Trophoblast cell (in vitro differentiated cells and primary cell): ENCODE measurements at regions not wholly inside any gene's neighbourhood (a gene's known extent, or its start where the extent isn't known, plus 50 kb on each side); places are given as distances from the start of the nearest gene placed in this dataset.
"Not testable (repeated sequence)": the region's sequence is repeated elsewhere in the genome, so short reads cannot be mapped to it uniquely, and the experiment has no call there.

Experiments used
- DNase-seq, 2 donors: peaks; one replicate each; pipeline ENCODE4 v3.0.0-alpha.2; 2016
- H2AFZ ChIP-seq: 2 replicates; pipeline ENCODE4 v1.6.1; 2013; ENCODE audit warnings: low read length, moderate library complexity, mild to moderate bottlenecking; ENCODE audit not compliant: insufficient read depth, poor library complexity
- H2AK5ac ChIP-seq: 2 replicates; pipeline ENCODE4 v1.6.1; 2013; ENCODE audit warnings: mild to moderate bottlenecking, low read length
- H2BK120ac ChIP-seq: 2 replicates; pipeline ENCODE4 v1.6.1; 2013; ENCODE audit warnings: low read length, mild to moderate bottlenecking, moderate library complexity; ENCODE audit not compliant: insufficient read depth, poor library complexity
- H2BK12ac ChIP-seq: 2 replicates; pipeline ENCODE4 v1.6.1; 2013; ENCODE audit warnings: mild to moderate bottlenecking, low read length, moderate library complexity
- H2BK5ac ChIP-seq: 2 replicates; pipeline ENCODE4 v1.6.1; 2013; ENCODE audit warnings: low read length, low read depth, moderate library complexity, mild to moderate bottlenecking; ENCODE audit not compliant: poor library complexity
- H3K14ac ChIP-seq: 2 replicates; pipeline ENCODE4 v1.6.1; 2013; ENCODE audit warnings: mild to moderate bottlenecking, low read length
- H3K18ac ChIP-seq: 2 replicates; pipeline ENCODE4 v1.6.1; 2013; ENCODE audit warnings: mild to moderate bottlenecking, low read length
- H3K23ac ChIP-seq: 2 replicates; pipeline ENCODE4 v1.6.1; 2013; ENCODE audit warnings: low read length
- H3K27ac ChIP-seq: 2 replicates; pipeline ENCODE4 v1.5.1; 2013; ENCODE audit warnings: low read depth, mild to moderate bottlenecking, inconsistent platforms, low read length, moderate library complexity
- H3K27me3 ChIP-seq: 2 replicates; pipeline ENCODE4 v1.6.1; 2013; ENCODE audit warnings: inconsistent platforms, mild to moderate bottlenecking, low read length, moderate library complexity; ENCODE audit not compliant: insufficient read depth
- H3K36me3 ChIP-seq, 2 experiments: 1 replicate in 1 of 2; 2 replicates in 1 of 2; pipeline ENCODE4 v1.6.1; 2013; ENCODE audit warnings: low read length in 2 of 2, mild to moderate bottlenecking in 2 of 2, moderate library complexity in 1 of 2; ENCODE audit not compliant: insufficient read depth in 2 of 2, control insufficient read depth in 1 of 2
- H3K4ac ChIP-seq: 2 replicates; pipeline ENCODE4 v1.6.1; 2013; ENCODE audit warnings: low read depth, mild to moderate bottlenecking, low read length, moderate library complexity
- H3K4me1 ChIP-seq, 2 experiments: 1 replicate in 1 of 2; 2 replicates in 1 of 2; pipeline ENCODE4 v1.6.1; 2013; ENCODE audit warnings: low read length in 2 of 2, mild to moderate bottlenecking in 2 of 2, moderate library complexity in 1 of 2; ENCODE audit not compliant: insufficient read depth in 2 of 2, control insufficient read depth in 1 of 2
- H3K4me2 ChIP-seq: 2 replicates; pipeline ENCODE4 v1.6.1; 2013; ENCODE audit warnings: inconsistent platforms, mild to moderate bottlenecking, low read length, moderate library complexity
- H3K4me3 ChIP-seq: 2 replicates; pipeline ENCODE4 v1.5.1; 2013; ENCODE audit warnings: mild to moderate bottlenecking, low read depth, low read length, inconsistent platforms
- H3K79me1 ChIP-seq: one replicate; pipeline ENCODE4 v1.6.1; 2013; ENCODE audit warnings: low read length
- H3K79me2 ChIP-seq: 2 replicates; pipeline ENCODE4 v1.6.1; 2013; ENCODE audit warnings: low read length, mild to moderate bottlenecking; ENCODE audit not compliant: control insufficient read depth, insufficient read depth, poor library complexity
- H3K9ac ChIP-seq: 2 replicates; pipeline ENCODE4 v1.6.1; 2013; ENCODE audit warnings: mild to moderate bottlenecking, low read length
- H3K9me3 ChIP-seq: 2 replicates; pipeline ENCODE4 v1.6.1; 2013; ENCODE audit warnings: low read depth, mild to moderate bottlenecking, control low read depth, inconsistent platforms, low read length; ENCODE audit not compliant: insufficient read depth
- H4K12ac ChIP-seq: 2 replicates; pipeline ENCODE4 v1.6.1; 2013; ENCODE audit warnings: low read depth, mild to moderate bottlenecking, low read length, moderate library complexity
- H4K8ac ChIP-seq: 2 replicates; pipeline ENCODE4 v1.6.1; 2013; ENCODE audit warnings: low read depth, mild to moderate bottlenecking, low read length, moderate library complexity
- H4K91ac ChIP-seq: one replicate; pipeline ENCODE4 v1.6.1; 2013; ENCODE audit warnings: low read depth, mild to moderate bottlenecking, low read length, moderate library complexity
- WGBS: extraction: QIAGEN DNeasy Blood & Tissue Kit; methylation state at CpG from one replicate; pipeline ENCODE4 v1.1.7; 2013; ENCODE audit warnings: missing lambda C conversion rate; ENCODE audit not compliant: insufficient read length, insufficient coverage; ENCODE audit errors: extremely low coverage; 5-methylcytosine and 5-hydroxymethylcytosine counted together

DNA sequence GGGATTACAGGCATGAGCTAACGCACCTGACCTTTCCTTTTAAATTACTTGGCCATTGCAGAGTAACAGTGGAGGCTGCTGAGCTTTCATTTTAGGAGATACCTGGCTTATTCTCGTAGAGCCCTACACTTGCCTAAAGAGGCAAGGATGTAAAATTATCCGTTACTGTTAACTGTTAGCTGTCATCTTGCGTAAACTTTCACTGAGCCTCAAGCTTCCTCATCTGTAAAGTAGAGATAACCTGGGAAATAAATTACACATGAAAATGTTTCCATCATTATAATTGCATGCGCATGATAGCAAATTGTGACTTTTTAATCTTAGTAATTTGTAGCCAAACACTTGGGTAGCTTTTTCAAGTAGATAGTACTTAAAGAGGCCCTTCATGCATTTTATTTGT, 118.8 kb upstream of the VKORC1L1 start:
- not testable (repeated sequence) for H2BK12ac ChIP-seq, H3K79me1 ChIP-seq, H4K8ac ChIP-seq, H4K12ac ChIP-seq, H2AK5ac ChIP-seq, H3K14ac ChIP-seq, H2BK5ac ChIP-seq, H3K9me3 ChIP-seq, H3K36me3 ChIP-seq, H3K27me3 ChIP-seq, H2AFZ ChIP-seq, H3K4me1 ChIP-seq, H3K23ac ChIP-seq, H3K79me2 ChIP-seq, H3K4me3 ChIP-seq, H3K9ac ChIP-seq, DNase-seq, H3K27ac ChIP-seq, H4K91ac ChIP-seq, H2BK120ac ChIP-seq, H3K18ac ChIP-seq, H3K4me2 ChIP-seq, H3K4ac ChIP-seq
- WGBS, result no CpG with 5 or more reads among the region's 5 CpGs

DNA sequence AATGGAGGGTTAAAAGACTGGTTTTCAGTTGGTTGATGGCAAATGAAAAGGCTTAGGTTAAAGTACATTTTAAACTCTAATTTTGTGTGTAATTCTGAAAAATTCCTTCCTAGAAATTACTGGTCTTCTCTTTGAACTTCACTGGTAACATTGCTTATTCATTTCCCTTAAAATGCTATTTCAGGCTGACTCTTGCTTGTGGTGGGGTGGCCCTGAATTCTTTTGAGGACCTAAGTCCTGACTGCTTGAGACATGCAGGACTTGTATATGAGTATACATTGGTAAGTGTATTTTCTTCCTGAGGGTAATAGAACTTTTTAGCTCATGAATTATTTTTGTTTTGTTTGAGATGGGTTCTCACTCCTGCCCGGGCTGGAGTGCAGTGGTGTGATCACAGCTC, 113.9 kb upstream of the VKORC1L1 start:
- H4K91ac ChIP-seq, DNase-seq, H2BK5ac ChIP-seq, H3K27me3 ChIP-seq, H3K4me3 ChIP-seq, H4K8ac ChIP-seq, H2BK120ac ChIP-seq, H3K4me2 ChIP-seq, H2AFZ ChIP-seq, H3K18ac ChIP-seq, H3K14ac ChIP-seq, H3K79me1 ChIP-seq, H3K9ac ChIP-seq, H2AK5ac ChIP-seq, H3K79me2 ChIP-seq, H3K9me3 ChIP-seq, H2BK12ac ChIP-seq, H4K12ac ChIP-seq, H3K27ac ChIP-seq, H3K4me1 ChIP-seq, H3K23ac ChIP-seq, H3K4ac ChIP-seq: not testable (repeated sequence)
- H3K36me3 ChIP-seq, result peaks cover 13% of the 10 kb centered on the region in 2 experiments
- WGBS, result no CpG with 5 or more reads among the region's 1 CpG

- H4K8ac ChIP-seq, H3K14ac ChIP-seq, H3K79me1 ChIP-seq, H3K18ac ChIP-seq, H4K91ac ChIP-seq, H3K4me1 ChIP-seq, H3K79me2 ChIP-seq, H3K9me3 ChIP-seq, H2BK12ac ChIP-seq, DNase-seq, H2BK5ac ChIP-seq, H3K9ac ChIP-seq, H3K4me2 ChIP-seq, H3K23ac ChIP-seq, H3K27ac ChIP-seq, H3K4ac ChIP-seq, H2AK5ac ChIP-seq, H3K27me3 ChIP-seq, H2BK120ac ChIP-seq, H4K12ac ChIP-seq, H2AFZ ChIP-seq, H3K4me3 ChIP-seq: not testable (repeated sequence)
- WGBS, result no CpG with 5 or more reads among the region's 3 CpGs
- peaks cover 9 to 11% of the 10 kb centered on the region in 2 experiments for H3K36me3 ChIP-seq
Measured at GRCh38 chr7:65762712-65763111, 110.2 kb upstream of the VKORC1L1 start.

DNA sequence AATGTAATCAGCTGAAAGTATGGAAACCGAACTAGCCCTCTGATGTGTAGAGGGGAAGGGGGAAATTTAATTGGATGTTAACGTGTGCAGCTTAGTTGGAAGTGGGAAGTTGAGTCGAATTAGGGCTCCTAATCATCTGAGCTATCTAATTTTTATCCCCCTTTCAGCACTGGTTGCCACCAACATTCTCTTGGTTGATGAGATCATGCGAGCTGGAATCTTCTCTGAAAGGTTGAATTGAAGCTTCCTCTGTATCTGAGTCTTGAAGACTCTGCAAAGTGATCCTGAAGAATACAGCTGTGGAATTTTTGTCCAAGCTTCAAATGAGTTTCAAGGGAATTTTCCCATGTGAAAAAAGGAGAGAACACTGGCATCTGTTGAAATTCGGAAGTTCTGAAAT, 109.8 kb upstream of the VKORC1L1 start:
- H3K4me2 ChIP-seq, H3K4me1 ChIP-seq, H2BK12ac ChIP-seq, H3K4me3 ChIP-seq, H3K18ac ChIP-seq, H3K79me1 ChIP-seq, DNase-seq, H3K27ac ChIP-seq, H3K27me3 ChIP-seq, H2BK5ac ChIP-seq, H4K8ac ChIP-seq, H4K91ac ChIP-seq, H2AK5ac ChIP-seq, H3K79me2 ChIP-seq, H3K4ac ChIP-seq, H4K12ac ChIP-seq, H2AFZ ChIP-seq, H3K9ac ChIP-seq, H3K23ac ChIP-seq, H2BK120ac ChIP-seq, H3K14ac ChIP-seq, H3K9me3 ChIP-seq: not testable (repeated sequence)
- peaks cover 11% of the 10 kb centered on the region in 2 experiments for H3K36me3 ChIP-seq
- no CpG with 5 or more reads among the region's 5 CpGs for WGBS
